ENCODE measurements at regions not wholly inside any gene's neighbourhood (a gene's known extent, or its start where the extent isn't known, plus 50 kb on each side); places are given as distances from the start of the nearest gene placed in this dataset.

DNA sequence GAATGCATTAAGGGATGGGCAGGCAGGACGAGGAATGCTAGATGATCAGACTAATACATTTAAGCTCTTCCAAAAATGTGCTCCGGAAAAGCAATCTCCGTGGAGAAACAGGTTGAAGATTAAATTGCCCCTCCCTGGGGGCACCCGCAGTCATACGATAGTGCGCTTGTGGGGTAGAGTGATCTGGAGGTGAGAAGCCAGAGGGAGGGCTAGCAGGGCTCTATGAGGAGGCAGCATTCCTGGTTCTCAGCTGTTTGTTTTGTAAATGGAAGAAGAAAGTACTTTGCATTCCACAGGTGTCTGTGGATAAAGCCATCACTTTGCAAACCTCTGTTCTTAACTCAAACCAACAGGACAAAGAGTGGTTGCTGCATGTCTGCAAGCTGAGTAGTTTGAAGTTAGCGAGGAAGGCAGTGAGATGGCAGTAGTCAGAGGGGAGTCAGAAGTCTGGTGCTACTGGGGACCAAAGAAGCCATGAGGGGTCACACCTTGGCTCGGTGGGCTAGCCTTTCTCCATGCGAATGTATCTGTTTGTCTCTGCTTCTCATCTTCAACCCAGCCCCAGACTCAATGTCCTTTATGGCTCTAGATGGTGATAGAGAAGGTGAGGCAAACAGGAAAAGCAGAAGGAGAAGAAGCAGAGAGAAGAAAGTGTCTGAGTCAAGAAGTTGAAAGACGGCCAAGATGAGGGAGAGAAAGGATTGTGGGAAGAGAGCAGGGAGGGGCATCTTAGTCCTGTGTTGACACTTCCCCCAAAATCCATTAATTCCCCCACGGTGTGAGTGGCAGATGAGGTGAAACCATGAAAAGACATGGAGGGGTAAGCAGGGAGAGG is 65.2 kb upstream of the GJA8 start:
- TF ChIP-seq, protein P1, sequence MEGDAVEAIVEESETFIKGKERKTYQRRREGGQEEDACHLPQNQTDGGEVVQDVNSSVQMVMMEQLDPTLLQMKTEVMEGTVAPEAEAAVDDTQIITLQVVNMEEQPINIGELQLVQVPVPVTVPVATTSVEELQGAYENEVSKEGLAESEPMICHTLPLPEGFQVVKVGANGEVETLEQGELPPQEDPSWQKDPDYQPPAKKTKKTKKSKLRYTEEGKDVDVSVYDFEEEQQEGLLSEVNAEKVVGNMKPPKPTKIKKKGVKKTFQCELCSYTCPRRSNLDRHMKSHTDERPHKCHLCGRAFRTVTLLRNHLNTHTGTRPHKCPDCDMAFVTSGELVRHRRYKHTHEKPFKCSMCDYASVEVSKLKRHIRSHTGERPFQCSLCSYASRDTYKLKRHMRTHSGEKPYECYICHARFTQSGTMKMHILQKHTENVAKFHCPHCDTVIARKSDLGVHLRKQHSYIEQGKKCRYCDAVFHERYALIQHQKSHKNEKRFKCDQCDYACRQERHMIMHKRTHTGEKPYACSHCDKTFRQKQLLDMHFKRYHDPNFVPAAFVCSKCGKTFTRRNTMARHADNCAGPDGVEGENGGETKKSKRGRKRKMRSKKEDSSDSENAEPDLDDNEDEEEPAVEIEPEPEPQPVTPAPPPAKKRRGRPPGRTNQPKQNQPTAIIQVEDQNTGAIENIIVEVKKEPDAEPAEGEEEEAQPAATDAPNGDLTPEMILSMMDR (conservative IDR thresholded peaks at IDR 0.05; ENCODE audit: low read length), result no peak
- no peak for TF ChIP-seq EZH2phosphoT487 (IDR thresholded peaks at IDR 0.05; ENCODE audit: borderline replicate concordance)

Data from Loucy (cell line).